PFSK-1 (cell line): ENCODE measurements at regions not wholly inside any gene's neighbourhood (a gene's known extent, or its start where the extent isn't known, plus 50 kb on each side); places are given as distances from the start of the nearest gene placed in this dataset.

Source experiments
- FOXP2 ChIP-seq: optimal IDR thresholded peaks from 2 replicates; pipeline ENCODE3; 2011; ENCODE audit warnings: borderline replicate concordance, control low read depth, inconsistent platforms; ENCODE audit not compliant: insufficient read depth; ENCODE audit errors: extremely low read length, extremely low read depth
- POLR2AphosphoS5 ChIP-seq: IDR thresholded peaks from 2 replicates; pipeline ENCODE4 v1.6.1; 2012; ENCODE audit warnings: low read depth, mild to moderate bottlenecking, control low read depth, low read length, moderate library complexity
- REST ChIP-seq, 2 experiments: IDR thresholded peaks; 2 replicates each; pipeline versions ENCODE4 v1.6.1 to v1.8.0; 2011 to 2012; ENCODE audit warnings: low read depth in 2 of 2, low read length in 2 of 2, control low read depth in 1 of 2, inconsistent platforms in 1 of 2, mild to moderate bottlenecking in 1 of 2, moderate library complexity in 1 of 2; ENCODE audit not compliant: insufficient read depth in 1 of 2
- SIN3A ChIP-seq: IDR thresholded peaks from 2 replicates; pipeline ENCODE4 v1.6.1; 2012; ENCODE audit warnings: mild to moderate bottlenecking, low read length, moderate library complexity, borderline replicate concordance; ENCODE audit not compliant: insufficient read depth
- TAF1 ChIP-seq: IDR thresholded peaks from 2 replicates; pipeline ENCODE4 v1.6.1; 2012; ENCODE audit warnings: low read length, control low read depth, borderline replicate concordance; ENCODE audit not compliant: insufficient read depth

DNA sequence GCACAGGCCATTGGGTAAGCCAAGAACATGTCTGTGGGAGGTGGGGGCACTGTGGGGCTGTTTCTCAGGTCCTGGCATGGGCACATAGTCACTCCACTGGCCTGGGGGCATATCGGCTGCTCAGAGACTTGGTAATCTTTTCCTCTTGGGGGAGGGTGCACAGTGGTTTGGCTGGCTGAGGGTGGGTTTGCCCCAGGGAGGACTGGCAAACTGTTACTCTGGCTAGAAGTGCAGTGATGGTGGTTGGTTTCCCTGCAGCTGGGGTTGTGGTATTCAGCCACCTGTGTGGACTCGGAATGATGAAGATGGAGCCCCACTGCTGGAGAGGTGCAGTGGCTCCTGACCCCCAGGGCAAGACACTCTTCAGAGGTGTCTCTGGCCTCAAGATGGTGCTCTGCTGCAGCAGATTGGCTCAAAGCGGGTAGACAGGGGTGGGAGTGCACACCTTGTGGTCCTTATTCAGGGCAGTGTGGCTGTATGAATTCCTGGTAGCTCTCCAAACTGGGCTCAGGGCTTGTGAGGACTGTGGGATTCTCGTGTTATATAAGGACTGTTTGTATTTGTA lies 74.1 kb upstream of the DDHD1 start:
- TF ChIP-seq TAF1 (no peak), SIN3A (no peak), POLR2AphosphoS5 (no peak), FOXP2 (no peak), REST (IDR thresholded peaks at IDR 0.05; ENCODE audit: insufficient read depth in 1 of 2, low read depth in 2 of 2, low read length in 2 of 2) (no peak)

DNA sequence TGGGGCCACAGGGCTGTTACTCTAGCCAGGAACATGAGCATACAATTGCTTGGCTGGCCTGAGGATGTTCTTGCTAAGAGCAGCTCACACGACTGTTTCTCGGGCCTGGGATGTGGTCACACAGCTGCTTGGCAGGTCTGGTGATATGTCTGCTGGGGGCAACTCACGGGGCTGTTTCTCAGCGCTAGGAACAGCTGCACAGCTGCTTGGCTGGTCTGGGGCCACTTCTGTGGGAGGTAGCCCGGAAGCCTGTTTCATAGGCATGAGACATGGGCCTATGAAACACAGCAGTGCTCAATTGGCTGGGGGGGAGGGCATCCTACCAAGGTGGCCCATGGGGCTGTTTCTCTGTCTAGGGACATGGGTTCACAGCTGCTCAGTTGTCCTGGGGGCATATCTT lies 73.4 kb upstream of the DDHD1 start:
- TF ChIP-seq REST (IDR thresholded peaks at IDR 0.05; ENCODE audit: insufficient read depth in 1 of 2, low read depth in 2 of 2, low read length in 2 of 2) (no peak), SIN3A (no peak), FOXP2 (no peak), POLR2AphosphoS5 (no peak), TAF1 (no peak)

DNA sequence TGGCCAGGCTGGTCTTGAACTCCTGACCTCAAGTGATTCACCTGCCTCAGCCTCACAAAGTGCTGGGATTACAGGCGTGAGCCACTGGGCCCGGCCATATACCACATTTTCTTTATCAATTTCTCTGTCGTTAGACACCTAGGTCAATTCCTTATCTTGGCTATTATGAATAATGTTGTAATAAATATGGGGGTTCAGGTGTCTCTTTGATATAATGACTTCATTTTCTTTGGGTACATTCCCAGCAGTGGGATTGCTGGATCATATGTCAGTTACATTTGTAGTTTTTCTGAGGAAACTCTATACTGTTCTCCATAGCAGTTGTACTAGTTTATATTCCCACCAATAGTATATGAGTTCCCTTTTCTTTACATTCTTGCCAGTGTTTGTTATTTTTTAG lies 67.8 kb upstream of the DDHD1 start:
- TF ChIP-seq REST (IDR thresholded peaks at IDR 0.05; ENCODE audit: insufficient read depth in 1 of 2, low read depth in 2 of 2, low read length in 2 of 2) (no peak), SIN3A (no peak), POLR2AphosphoS5 (no peak), TAF1 (no peak)

- TF ChIP-seq REST (IDR thresholded peaks at IDR 0.05; ENCODE audit: insufficient read depth in 1 of 2, low read depth in 2 of 2, low read length in 2 of 2), result no peak
- no peak for TF ChIP-seq SIN3A
- TF ChIP-seq TAF1, result no peak
- TF ChIP-seq FOXP2, result no peak
- no peak for TF ChIP-seq POLR2AphosphoS5
These were observed 65.0 kb upstream of the DDHD1 start for GRCh38 chr14:53218161-53218560.

- TF ChIP-seq FOXP2, result no peak
- TF ChIP-seq TAF1, result no peak
- TF ChIP-seq SIN3A, result no peak
- no peak for TF ChIP-seq POLR2AphosphoS5
- TF ChIP-seq REST (IDR thresholded peaks at IDR 0.05; ENCODE audit: insufficient read depth in 1 of 2, low read depth in 2 of 2, low read length in 2 of 2), result no peak
These were observed 64.3 kb upstream of the DDHD1 start for GRCh38 chr14:53217316-53217994.
